Right lung (tissue), 2 donors: ENCODE measurements at regions not wholly inside any gene's neighbourhood (a gene's known extent, or its start where the extent isn't known, plus 50 kb on each side); places are given as distances from the start of the nearest gene placed in this dataset.
A peak's percentile ranks its signal among the peaks of the same experiment; 100 is the strongest.

ENCODE experiments used
- DNase-seq, 2 donors: peaks; one replicate each; pipeline ENCODE4 v3.0.0-alpha.2; 2013

DNA sequence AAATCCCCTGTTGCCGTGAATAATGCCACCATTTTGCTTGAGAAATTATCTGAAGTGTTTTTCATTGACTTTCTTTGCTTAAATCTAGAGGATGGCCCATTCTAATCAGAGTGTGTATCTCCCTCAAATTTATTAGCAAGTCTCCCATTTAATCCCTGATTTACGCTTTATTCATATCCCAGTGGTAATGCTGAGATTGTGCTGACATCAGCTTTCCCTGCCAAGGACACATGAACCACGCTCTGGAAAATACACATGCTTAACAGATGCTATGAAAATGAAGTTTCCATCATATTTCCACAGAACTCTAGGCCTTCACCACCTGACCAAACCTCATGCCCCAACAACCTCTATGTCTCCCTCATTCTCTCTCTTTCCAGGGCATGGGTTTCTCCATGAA, 545.4 kb downstream of the TUSC7 start:
- no peak for DNase-seq

DNA sequence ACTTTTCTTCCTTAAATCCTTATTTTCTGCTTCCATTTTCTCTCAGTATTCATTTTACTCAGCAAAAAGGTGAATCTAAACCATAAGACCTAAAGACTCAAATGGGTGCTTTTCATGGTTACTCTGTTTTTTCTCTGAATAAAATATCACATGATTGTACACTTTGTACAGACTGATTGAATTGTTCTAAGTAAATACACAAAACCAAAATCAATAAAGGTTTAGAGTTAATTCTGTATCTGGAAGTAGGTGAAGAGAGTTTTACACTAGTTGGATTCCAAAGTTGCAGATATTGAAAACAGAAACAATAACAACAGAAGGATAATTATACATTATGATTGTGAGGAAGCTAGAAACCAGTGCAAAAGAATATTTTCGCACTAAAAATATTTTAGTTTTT, 546.2 kb downstream of the TUSC7 start:
- DNase-seq = no peak

DNA sequence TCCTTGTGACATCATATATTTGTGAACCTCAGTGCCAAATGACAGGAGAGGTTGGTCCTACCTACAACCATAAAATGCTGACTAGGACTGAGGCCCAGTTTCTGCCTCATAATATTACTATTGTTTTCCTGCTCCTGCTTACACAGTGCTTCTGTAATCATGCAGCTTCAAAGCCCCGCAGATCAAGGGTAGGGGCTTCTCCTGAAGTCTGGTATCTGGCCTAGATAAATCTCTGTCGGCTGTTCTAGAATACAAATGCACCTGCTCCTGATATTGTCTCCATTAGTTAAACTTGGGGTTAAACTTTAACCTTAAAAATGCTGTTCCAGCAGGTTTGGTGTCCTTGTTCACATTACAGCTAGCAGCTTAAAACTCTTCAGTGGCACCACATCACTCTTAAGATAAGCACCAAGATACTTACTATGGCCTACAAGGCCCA, 552.4 kb downstream of the TUSC7 start:
- DNase-seq = peak in 1 of 2 donors; percentile 23

DNA sequence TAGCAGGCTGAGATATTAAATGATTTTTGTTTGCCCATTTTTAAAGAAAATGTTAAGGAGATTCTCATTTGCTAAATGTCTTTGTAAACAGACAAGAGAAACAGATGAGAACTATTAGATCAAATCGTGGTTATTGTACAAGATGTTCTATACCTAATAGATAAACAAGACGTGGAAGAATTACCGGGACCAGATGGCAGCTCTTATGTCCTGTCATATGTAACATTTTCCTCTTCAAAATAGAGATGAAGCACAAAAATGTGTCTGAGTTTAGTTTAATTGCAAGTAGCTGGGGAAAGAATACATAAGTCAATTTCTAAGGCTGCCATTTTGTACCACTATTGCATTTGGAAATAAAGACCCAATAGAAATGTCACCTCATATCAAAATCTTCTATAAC, 553.7 kb downstream of the TUSC7 start:
- DNase-seq = no peak

DNA sequence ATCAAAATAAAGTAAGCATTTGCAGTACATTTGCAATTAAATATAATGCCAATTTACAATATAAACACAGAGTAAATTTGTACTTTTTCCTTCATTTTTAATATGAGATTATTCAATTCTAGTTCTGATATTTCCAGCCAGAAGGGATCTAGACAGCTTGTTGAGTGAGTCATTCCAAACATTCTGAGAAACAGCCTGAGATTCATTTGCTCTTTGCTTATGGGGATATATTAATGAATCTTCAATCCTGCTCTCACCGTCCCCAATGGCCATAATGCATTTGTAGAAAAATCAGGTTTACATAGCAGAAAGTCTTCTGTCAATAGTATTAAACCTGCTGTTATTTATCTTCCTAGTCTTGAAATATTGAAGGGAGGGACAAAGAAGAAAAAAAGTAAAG, 554.2 kb downstream of the TUSC7 start:
- DNase-seq = no peak

DNA sequence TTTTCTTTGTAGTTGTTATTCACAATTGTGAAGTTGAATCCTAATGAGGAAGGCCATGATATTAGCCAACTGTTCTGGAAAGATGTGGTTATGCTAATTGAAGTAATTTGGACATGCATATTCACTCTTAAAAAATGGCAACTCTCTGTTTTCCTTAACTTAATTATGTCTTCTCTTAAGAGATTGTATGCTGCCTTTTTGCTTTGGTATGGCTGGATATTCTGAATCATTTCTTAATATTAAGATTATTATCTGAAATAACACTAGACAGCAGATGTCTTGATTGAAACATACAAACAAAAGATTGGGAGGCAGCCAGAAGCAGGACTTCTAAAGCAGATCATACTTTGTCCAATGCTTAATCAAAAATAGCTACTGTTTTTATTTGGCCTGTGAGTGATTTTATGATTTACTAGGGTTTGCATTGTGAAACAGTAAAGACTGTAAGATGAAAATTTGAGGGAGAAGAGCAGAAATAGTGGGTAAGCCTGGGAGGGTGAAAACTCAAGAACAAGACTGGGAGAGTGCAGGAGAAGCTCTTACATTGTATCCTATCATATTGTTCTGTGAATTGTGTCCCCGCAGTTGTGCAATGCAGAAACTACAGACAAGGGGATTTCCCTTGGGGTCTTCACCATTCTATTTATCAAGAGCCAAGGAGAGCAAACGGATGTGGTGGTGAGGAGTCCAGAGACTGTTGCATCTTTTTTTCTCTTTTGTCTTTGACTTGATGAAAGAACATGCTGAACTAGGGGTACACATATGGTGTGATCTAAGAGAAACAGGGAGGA, 554.8 kb downstream of the TUSC7 start:
- no peak for DNase-seq

DNA sequence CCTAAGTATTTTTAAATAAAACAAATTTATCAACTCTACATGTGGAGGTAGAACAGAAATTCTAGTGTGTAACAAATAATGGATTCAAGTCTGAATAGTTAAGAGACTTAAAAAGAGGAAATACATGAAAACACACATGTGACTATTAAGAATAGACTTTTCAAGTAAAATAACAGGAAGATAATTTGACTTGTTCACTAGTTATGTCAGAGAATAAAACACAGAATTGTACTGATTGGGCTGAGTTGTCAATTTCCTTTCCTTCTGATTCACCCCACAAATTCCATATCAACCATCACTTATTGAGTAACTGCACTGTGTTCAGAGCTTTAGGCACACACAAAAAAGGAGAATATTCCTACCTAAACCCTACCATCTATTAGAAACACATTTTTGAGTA, 557.2 kb downstream of the TUSC7 start:
- DNase-seq = no peak

DNA sequence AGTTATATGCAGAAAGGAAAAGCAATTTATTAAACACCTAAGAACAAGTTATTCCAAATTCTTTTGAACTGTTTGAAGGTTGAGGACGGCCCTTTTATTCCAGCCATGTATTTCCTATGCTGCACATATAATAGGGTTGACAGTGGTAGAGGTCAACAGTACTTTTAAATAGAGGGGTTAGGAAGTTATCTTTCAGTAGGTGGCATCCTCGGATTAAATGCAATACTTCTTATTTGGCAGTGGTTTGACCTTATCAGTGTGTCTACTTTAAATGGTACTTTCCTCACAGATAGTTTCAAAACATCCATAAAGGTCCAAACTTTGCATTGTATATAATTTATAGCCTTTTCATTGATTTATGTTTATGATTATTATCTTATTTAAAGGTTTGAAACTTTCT, 558.7 kb downstream of the TUSC7 start:
- no peak for DNase-seq

DNA sequence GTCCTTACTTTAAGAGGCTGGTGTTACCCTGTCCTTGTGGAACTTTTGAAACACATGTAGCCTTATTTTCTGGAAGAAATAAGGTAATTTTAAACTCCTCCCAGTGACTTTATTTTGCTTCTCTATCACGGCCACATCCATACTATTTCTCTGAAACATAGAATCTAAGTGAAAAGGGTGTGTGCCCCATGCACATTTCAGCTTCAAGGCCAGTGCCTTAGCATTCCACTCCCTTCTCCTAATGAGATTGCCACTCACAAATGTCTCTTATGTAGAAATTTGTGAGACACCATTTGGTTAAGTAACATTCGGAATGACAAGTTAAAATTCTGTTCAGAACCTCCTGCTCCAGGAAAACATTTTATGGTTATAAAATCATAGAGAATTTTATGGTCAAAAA, 562.7 kb downstream of the TUSC7 start:
- DNase-seq = no peak

DNA sequence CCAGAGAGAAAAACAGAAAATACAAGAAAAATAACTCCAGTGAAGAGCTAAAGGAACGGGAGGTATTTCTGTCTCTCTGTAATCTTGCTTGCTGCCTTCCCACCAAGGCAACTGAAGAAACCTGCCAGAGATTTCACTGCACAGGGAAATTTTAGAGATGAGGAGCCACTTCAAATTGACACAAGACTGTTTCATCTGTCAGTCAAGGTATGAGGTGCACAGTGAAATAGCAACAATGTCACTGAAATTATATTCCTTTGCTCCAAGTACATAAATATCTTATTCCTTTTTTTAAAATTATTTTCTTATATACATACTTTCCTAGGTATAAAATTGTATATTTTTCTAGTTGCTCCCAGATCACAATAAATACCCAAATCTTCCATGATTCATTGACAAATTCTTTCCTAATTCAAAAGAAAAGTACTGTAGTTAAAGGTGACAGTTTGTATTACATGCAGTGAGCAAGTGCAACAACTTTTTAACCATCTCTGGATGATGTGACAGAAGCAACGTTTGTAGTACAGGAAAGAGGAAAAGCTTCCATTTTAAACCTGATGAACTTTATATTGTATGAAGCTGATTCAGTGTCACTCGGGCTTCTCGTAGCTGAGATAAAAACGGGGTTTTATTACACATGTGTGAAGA, 563.4 kb downstream of the TUSC7 start:
- DNase-seq = no peak

DNA sequence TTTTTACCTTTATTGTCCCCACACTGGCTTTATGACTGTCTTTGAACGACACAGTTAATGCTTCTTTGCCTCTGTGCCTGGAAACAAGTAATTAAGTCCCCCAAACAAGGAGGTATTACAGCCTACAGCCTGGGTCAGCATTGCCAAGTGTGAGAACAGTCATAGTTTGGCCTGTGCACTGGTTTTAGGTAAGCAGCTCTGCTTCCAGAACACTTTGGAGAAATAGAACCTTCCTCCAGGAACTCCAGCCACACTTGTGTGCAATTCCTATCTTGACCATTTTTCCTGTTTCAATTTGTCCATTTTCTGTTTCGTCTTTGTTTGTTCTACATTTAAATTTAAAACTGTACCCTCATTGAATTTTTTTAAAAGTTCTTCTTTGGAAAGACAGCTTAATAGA, 568.2 kb downstream of the TUSC7 start:
- DNase-seq = no peak

DNA sequence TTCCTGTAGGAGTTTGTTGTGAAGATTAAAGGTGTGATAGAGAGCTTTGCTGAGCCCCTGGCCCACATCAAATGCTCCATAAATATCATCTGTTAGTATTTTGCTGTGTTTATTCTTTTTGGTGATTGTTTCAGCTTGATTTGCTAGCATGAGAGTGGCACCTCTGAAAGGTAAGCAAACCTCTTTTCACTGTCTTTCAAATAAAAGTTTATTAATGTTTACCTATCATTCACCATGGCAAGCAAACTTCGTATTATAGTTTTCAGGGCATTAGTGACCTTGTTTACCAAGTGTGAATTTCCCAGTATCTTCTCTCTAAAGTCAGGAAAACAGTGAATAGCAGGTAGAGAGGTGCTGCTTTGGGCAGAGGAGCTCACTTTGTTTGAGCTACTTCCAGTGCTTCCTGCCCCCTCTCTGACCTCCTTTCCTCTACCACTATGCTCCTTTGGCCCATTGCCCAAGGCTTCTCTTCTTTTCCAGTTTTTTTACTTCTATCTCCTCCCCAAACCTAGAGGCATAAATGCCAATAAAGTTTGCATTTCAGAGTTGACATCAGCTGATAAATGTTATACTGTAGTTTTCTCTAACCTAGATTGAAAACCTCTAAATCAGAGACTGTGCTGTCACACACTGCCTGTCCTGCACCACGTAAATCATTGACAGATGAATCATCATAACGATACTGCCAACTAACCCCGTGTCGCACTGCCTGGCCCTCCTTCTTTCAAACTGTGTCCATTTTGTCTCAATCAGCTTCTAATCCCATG, 569.0 kb downstream of the TUSC7 start:
- DNase-seq = no peak

DNA sequence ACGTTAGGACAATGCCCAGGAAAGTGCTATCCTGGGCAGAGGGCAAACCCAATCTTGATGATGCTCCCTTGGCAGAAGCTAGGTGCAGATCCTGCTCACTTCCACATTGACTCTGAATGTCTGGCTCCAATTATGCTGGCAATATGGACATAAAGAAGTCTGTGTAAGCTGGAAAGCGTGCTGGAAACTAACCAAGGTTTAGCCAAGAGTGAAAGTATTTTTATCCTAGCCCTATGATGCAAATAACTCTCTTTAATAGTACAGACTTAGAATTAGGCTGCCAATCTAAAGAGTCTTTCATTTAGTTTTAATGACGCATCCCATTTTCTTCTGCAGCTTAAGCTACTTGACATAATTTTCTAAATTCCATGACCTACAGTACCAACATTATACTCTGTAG, 571.8 kb downstream of the TUSC7 start:
- DNase-seq = no peak

DNA sequence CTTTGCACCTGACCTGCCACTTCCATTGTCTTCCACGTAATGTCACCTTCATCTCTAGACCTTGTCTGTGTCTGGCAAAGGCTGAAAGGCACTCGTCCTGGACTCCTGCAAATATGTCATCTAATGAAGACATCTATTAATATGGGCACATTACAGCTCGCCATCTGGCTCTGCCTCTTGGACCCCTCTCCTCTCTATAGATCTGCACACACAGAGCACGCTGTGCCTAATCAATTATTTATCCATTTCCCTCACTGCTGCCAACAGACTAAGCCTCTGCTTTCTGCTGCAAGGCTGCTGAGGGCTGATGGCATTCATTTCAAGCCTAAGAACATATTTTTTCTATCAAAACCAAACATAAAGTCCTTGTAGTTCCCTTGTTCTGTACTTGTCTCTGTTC, 573.0 kb downstream of the TUSC7 start:
- DNase-seq = no peak

DNA sequence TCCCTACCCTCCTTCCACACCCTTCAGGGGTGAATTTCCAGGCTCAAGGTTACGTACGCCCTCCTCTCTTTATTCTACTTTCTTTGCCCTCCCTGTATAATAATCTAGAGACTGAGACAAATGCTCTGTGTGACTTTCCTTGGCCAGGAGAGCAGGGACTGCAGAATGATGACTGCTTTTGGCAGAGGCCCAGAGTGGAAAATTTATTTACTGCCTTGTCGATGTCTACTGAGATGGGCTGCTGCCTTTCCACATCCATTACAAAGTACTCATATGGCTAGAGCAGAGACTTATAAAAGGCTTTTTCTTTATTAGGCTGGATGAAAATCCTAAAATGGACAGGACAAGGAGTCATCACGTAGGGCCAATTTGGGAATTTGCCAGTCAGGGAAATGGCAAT, 576.2 kb downstream of the TUSC7 start:
- no peak for DNase-seq

DNA sequence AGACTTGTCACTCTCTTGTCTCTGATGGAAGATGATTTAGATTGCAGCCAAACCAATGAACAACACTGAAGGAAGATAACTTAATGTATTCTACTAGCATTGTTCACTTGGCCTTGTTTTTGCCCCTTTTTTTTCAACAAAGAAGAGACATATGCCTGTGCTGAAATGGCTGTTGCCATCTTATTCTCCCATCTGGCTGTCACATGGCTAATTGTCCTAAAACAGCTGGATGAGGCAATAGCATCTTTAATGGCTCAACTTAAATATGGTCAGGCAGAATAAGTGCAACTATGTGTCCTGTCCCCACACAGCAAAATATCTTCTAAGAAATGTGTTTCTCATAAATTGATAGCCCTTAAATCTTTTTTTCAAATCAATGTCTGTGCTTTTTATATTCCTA, 576.9 kb downstream of the TUSC7 start:
- DNase-seq = no peak

DNA sequence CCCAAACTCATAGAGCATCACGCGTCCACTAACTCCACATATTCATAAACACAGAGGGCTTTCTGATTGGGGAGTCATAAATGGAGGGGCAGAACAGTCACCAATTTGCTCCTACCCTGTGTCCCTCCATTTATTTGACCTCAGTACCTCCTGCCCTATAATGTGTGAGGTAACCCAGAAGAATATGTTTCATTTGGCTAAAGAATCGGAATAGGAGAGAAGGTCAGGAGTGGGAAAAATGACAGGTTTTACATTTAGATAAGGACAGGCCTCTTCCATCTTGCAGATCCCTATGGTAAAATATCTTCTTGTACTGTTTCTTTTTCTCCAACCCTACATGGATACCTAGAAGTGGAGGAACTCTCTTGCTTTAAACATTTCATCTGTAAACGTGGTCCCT, 578.0 kb downstream of the TUSC7 start:
- no peak for DNase-seq

DNA sequence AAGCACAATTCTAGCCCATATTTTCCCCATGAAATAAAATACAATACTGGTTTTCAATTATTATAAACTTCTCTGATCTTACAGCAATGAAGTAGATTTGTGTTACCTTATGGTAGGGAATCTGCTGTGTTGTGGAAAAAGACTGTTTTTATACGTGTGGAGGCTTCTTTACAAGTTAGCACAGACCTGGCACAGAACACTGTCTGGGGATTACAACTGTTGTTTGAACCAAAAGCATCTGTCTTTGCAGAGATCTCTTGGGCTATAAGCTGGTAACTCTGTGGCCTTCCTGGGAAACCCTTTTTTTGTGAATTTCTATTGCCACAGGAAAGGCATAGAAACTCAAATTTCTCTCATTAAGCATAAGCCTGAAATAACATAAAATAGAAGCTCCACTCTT, 581.9 kb downstream of the TUSC7 start:
- no peak for DNase-seq

DNA sequence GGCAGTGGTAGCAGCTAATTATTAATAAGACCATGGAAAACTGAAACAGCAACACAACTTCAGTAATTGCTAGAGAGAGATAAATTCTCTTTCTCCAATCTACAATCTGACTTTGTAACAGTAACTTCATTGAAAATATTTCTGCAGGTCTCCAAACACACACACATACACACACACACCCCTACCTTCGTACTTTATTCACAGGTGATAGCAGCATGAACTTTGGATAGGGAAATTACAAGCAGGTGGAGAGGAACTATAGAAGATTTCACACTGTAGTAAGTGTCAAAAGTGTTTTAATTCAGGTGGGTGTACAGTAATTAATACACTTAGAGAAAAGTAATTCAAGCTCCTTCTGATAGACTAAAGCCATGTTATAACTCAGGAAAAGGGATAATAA, 587.5 kb downstream of the TUSC7 start:
- DNase-seq = no peak

DNA sequence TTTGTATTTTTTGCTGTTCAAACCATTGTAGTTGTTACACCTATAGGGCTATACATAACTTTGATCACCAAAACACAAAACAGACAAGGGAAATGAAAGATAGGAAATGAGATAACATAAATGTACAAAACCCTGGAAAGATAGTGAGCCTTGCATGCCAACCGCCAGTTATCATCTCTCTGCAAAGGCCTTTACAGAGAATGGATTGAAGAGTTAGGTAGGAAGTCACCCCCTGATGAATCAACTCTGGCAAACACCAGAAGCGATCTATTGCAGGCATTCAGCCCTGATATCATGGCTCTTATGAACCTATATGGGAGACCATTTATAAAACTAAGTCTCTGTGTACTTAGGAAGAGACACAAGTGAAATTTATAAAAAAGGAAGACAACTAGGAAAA, 588.0 kb downstream of the TUSC7 start:
- DNase-seq = no peak

DNA sequence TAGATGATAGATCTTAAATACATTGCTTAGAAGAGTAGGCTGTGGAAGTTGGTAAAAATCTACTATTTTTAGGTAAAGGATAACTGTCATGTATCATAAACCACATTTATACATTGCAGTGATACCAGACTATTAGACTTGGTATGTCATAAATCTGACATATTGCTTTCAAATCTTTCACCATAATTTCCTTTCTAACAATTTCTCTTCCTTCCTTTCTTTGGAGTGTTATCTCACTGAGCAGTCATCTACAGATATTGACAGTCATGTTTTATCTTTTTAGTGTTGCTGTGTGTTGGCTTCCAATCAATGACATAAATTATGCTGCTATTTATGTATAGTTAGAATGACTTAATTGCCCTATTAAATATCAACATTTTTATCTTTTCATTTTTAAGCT, 588.7 kb downstream of the TUSC7 start:
- no peak for DNase-seq

DNA sequence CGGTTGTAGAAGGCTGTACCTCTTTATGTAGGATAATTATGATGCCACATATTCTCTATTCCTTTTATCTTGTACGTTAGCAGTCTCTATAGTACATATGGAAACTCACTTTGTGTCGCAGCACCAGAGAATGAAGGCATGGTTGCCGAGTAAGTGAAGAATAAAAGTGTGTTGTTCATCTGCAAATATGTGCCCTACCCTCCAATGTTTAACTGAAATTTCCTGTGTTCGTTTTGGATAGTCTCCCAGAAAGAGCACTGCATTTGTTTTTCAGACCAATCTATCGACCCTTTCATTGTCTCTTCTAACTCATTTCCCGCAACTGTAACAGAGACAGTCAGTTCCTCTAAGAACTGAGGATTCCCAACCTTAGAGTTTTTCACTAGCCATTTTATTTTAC, 592.8 kb downstream of the TUSC7 start:
- no peak for DNase-seq

DNA sequence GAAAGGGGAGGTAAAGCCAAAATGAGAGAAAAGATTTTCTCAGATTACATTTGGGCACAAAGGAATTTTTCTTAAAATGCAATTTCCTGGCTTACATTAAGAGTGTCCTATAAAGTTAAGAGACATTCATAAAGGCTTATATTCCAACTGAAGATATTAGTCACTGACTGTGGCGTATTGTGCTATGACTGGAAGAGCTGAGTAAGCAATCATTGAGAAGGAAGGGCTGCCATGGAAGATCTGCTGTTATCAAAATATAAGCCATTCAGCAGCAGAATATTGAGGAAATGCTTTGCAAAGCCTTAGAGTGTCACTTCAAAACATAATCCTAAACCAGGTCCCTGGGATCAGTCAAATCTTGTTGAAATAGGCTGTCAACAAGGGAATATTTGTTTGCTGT, 593.9 kb downstream of the TUSC7 start:
- no peak for DNase-seq
